Right renal pelvis (tissue), 4 donors: ENCODE measurements at regions not wholly inside any gene's neighbourhood (a gene's known extent, or its start where the extent isn't known, plus 50 kb on each side); places are given as distances from the start of the nearest gene placed in this dataset.
"Not testable (repeated sequence)": the region's sequence is repeated elsewhere in the genome, so short reads cannot be mapped to it uniquely, and the experiment has no call there.

Experiments
- DNase-seq, 4 donors: peaks; one replicate each; pipeline ENCODE4 v3.0.0-alpha.2; 2013; ENCODE audit warnings: low read depth in 4 of 4, low spot score in 3 of 4, missing footprints in 1 of 4

GRCh38 chr13:80840316-80840976 lies 499.5 kb upstream of the SPRY2 start:
- DNase-seq: no peak

GRCh38 chr13:80835902-80836301 lies 495.0 kb upstream of the SPRY2 start:
- no peak for DNase-seq

- DNase-seq: no peak
Measured at GRCh38 chr13:80830431-80830830, 489.5 kb upstream of the SPRY2 start.

- DNase-seq: no peak
Measured at GRCh38 chr13:80828759-80829158, 487.8 kb upstream of the SPRY2 start.

- DNase-seq: no peak
Measured at GRCh38 chr13:80825276-80825675, 484.4 kb upstream of the SPRY2 start.

GRCh38 chr13:80824229-80824628 lies 483.3 kb upstream of the SPRY2 start:
- no peak for DNase-seq

GRCh38 chr13:80823472-80823871 lies 482.5 kb upstream of the SPRY2 start:
- DNase-seq: no peak

- no peak for DNase-seq
Measured at GRCh38 chr13:80821466-80821865, 480.5 kb upstream of the SPRY2 start.

- no peak for DNase-seq
Measured at GRCh38 chr13:80817979-80818378, 477.1 kb upstream of the SPRY2 start.

- DNase-seq: no peak
Measured at GRCh38 chr13:80814541-80814940, 473.6 kb upstream of the SPRY2 start.

- not testable (repeated sequence) for DNase-seq
Measured at GRCh38 chr13:80810294-80810693, 469.4 kb upstream of the SPRY2 start.

- no peak for DNase-seq
Measured at GRCh38 chr13:80802946-80803345, 462.0 kb upstream of the SPRY2 start.

- no peak for DNase-seq
Measured at GRCh38 chr13:80798576-80799133, 457.7 kb upstream of the SPRY2 start.

- no peak for DNase-seq
Measured at GRCh38 chr13:80787604-80788003, 446.7 kb upstream of the SPRY2 start.

- peak in 2 of 4 donors; percentile 35 to 57 for DNase-seq
Measured at GRCh38 chr13:80783926-80784565, 443.1 kb upstream of the SPRY2 start.

- DNase-seq: no peak
Measured at GRCh38 chr13:80782441-80782840, 441.5 kb upstream of the SPRY2 start.

- no peak for DNase-seq
Measured at GRCh38 chr13:80778297-80778696, 437.4 kb upstream of the SPRY2 start.

GRCh38 chr13:80757694-80758093 lies 416.8 kb upstream of the SPRY2 start:
- no peak for DNase-seq

- DNase-seq: no peak
Measured at GRCh38 chr13:80755910-80756309, 415.0 kb upstream of the SPRY2 start.

GRCh38 chr13:80754441-80754840 lies 413.5 kb upstream of the SPRY2 start:
- DNase-seq: no peak

GRCh38 chr13:80753866-80754265 lies 412.9 kb upstream of the SPRY2 start:
- DNase-seq: no peak

- no peak for DNase-seq
Measured at GRCh38 chr13:80751854-80752253, 410.9 kb upstream of the SPRY2 start.
